ENCODE measurements at regions not wholly inside any gene's neighbourhood (a gene's known extent, or its start where the extent isn't known, plus 50 kb on each side); places are given as distances from the start of the nearest gene placed in this dataset.
A peak's percentile ranks its signal among the peaks of the same experiment; 100 is the strongest.

DNA sequence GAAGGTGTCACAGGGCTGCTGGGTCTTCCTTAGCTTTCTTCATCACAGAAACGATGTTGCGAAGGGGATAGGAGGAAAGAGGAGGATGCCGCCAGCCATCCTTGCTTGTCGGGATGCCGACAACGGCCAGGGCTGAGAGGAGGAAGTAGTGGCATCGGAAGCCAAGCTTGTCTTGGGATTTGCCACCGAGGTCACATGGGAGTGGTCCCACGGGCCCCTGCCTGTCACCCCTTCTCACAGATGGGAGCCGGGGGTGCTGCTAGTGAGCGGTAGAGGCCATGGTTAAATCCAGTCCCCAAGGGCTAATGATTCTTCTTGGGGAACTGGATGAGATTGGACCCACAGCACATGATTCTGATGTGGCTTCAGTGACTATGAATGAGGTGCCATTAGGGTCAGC is 1375.8 kb downstream of the BRD1 start:
- Histone ChIP-seq H3K36me3 (no peaks in the 10 kb centered on the region), H3K4me1 (no peaks in the 10 kb centered on the region), H3K9me3 (no peaks in the 10 kb centered on the region), H3K27ac (no peak overlapping the region), H3K4me3 (no peak overlapping the region), H3K27me3 (peaks cover 0 to 35% (median 7%) of the 10 kb centered on the region in 9 donors)
- TF ChIP-seq CTCF (IDR thresholded peaks at IDR 0.05) = no peak
- TF ChIP-seq POLR2A (IDR thresholded peaks at IDR 0.05) = no peak
- no peak for ATAC-seq
- intact Hi-C loops (cut with DNase I) = no loop called here
- DNase-seq = no peak
- 78 to 88% (median 82%) methylated on average over 11 of the region's 11 CpGs for WGBS, 4 donors

DNA sequence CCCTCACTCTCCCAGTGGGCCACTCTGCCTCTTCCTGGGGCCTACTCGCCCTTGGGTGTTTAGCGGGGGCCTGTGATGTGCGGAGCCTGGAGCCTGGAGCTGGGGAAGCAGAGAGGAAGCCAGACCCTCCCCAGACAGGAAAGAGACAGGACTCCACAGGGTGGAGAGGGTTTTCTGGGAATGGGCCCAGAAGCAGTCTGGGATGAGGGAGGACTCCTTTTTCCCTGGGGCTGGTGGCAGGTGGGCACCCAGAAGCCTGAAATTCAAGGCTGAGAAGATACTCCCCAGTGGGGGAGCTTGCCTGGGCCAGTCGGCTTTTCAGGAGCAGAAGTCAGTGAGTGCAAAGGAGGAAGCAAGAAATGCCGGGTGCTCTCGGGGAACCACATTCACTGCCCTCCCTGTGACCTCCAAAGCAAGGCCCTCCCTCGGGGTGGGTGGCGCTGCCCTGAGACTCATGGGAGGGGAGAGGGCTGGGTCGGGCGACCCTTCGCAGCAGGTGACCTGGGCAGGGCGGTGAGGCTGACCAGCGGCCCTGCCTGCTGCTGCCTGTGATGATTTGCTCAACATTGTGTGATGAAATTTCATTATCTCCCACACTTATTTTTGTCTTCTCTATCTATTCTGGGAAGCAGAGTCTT is 1377.4 kb downstream of the BRD1 start:
- Histone ChIP-seq H3K4me1 (no peaks in the 10 kb centered on the region), H3K27me3 (peaks cover 0 to 38% (median 7%) of the 10 kb centered on the region in 9 donors), H3K9me3 (no peaks in the 10 kb centered on the region), H3K27ac (no peak overlapping the region), H3K4me3 (no peak overlapping the region), H3K36me3 (no peaks in the 10 kb centered on the region)
- TF ChIP-seq CTCF (IDR thresholded peaks at IDR 0.05) (no peak), POLR2A (IDR thresholded peaks at IDR 0.05) (no peak)
- peak in 1 of 5 donors; percentile 46 for DNase-seq
- WGBS, 4 donors = 42 to 71% (median 64%) methylated on average over 12 to 13 of the region's 13 CpGs
- intact Hi-C loops (cut with DNase I) = no loop called here
- ATAC-seq = peak in 1 of 4 donors; percentile 50

GRCh38 chr22:48449466-48450187 is 1378.0 kb downstream of the BRD1 start:
- H3K27me3 ChIP-seq = peaks cover 0 to 39% (median 7%) of the 10 kb centered on the region in 9 donors
- intact Hi-C loops (cut with DNase I) = no loop called here
- H3K4me3 ChIP-seq = no peak overlapping the region
- no peak for ATAC-seq
- DNase-seq = peak in 1 of 5 donors; percentile 36
- H3K36me3 ChIP-seq = no peaks in the 10 kb centered on the region
- no peaks in the 10 kb centered on the region for H3K4me1 ChIP-seq
- no peak overlapping the region for H3K27ac ChIP-seq
- WGBS, 4 donors = 59 to 76% (median 68%) methylated on average over 11 to 15 of the region's 15 CpGs
- no peaks in the 10 kb centered on the region for H3K9me3 ChIP-seq
- TF ChIP-seq POLR2A (IDR thresholded peaks at IDR 0.05) (no peak), CTCF (IDR thresholded peaks at IDR 0.05) (no peak)

DNA sequence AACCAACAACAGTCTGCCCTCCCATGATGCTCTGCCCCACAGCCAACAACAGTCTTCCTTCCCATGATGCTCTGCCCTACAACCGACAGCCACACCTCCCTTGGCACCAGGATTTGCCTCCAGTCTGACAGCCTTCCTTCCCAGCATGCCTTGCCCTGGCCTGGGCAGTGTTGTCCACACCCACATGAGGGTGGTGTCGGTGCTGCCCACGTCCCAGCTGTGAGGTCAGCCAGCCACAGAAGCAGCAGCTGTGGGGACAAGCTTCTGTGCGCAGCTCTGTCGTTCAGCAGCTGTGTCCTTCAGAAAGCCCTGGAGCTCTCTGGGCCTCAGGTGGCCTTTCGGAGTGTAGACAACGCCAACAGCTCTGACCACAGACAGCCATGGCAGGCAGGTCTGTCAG is 1378.9 kb downstream of the BRD1 start:
- ATAC-seq (no peak), DNase-seq (peak in 1 of 5 donors; percentile 44)
- Histone ChIP-seq H3K36me3 (no peaks in the 10 kb centered on the region), H3K9me3 (no peaks in the 10 kb centered on the region), H3K4me1 (no peaks in the 10 kb centered on the region), H3K27me3 (peaks cover 0 to 39% (median 7%) of the 10 kb centered on the region in 9 donors), H3K4me3 (no peak overlapping the region), H3K27ac (no peak overlapping the region)
- no peak for TF ChIP-seq POLR2A (IDR thresholded peaks at IDR 0.05)
- no peak for TF ChIP-seq CTCF (IDR thresholded peaks at IDR 0.05)
- WGBS, 4 donors = 88 to 96% (median 90%) methylated on average over 6 to 7 of the region's 7 CpGs
- intact Hi-C loops (cut with DNase I) = no loop called here

Data from heart left ventricle (tissue), 16 donors.